ENCODE measurements at regions not wholly inside any gene's neighbourhood (a gene's known extent, or its start where the extent isn't known, plus 50 kb on each side); places are given as distances from the start of the nearest gene placed in this dataset.

GRCh38 chr10:10204415-10204814 is 813.3 kb upstream of the CELF2 start:
- TF ChIP-seq SPI1 (IDR thresholded peaks at IDR 0.05; ENCODE audit: borderline replicate concordance, low read depth) (no peak), REST (IDR thresholded peaks at IDR 0.05; ENCODE audit: insufficient replicate concordance, low read depth) (no peak), POLR2AphosphoS5 (IDR thresholded peaks at IDR 0.05; ENCODE audit: low read depth) (no peak), GABPA (IDR thresholded peaks at IDR 0.05; ENCODE audit: low read depth) (no peak), CTCF (IDR thresholded peaks at IDR 0.05; ENCODE audit: insufficient read depth, low read length) (no peak)

GRCh38 chr10:10205906-10206305 is 811.8 kb upstream of the CELF2 start:
- TF ChIP-seq REST (IDR thresholded peaks at IDR 0.05; ENCODE audit: insufficient replicate concordance, low read depth) = no peak
- TF ChIP-seq CTCF (IDR thresholded peaks at IDR 0.05; ENCODE audit: insufficient read depth, low read length) = no peak
- no peak for TF ChIP-seq POLR2AphosphoS5 (IDR thresholded peaks at IDR 0.05; ENCODE audit: low read depth)
- no peak for TF ChIP-seq SPI1 (IDR thresholded peaks at IDR 0.05; ENCODE audit: borderline replicate concordance, low read depth)
- TF ChIP-seq GABPA (IDR thresholded peaks at IDR 0.05; ENCODE audit: low read depth) = no peak
- no peak overlapping the region for H3K27ac ChIP-seq (replicated peaks)
- no peaks in the 10 kb centered on the region for H3K27me3 ChIP-seq (ENCODE audit: insufficient read depth, poor library complexity, severe bottlenecking)
- DNase-seq (ENCODE audit: low read depth in 1 of 2, low spot score in 1 of 2) = no peak
- no peak overlapping the region for H3K4me3 ChIP-seq (replicated peaks; ENCODE audit: insufficient read depth, low read length)

More at GRCh38 chr10:10204415-10204814, 813.3 kb upstream of the CELF2 start:
- no peak for DNase-seq (ENCODE audit: low read depth in 1 of 2, low spot score in 1 of 2)
- H3K27ac ChIP-seq (replicated peaks) = no peak overlapping the region
- H3K27me3 ChIP-seq (ENCODE audit: insufficient read depth, poor library complexity, severe bottlenecking) = no peaks in the 10 kb centered on the region
- H3K4me3 ChIP-seq (replicated peaks; ENCODE audit: insufficient read depth, low read length) = no peak overlapping the region

GRCh38 chr10:10207538-10207937 is 810.1 kb upstream of the CELF2 start:
- H3K27me3 ChIP-seq (ENCODE audit: insufficient read depth, poor library complexity, severe bottlenecking) = no peaks in the 10 kb centered on the region
- no peak overlapping the region for H3K27ac ChIP-seq (replicated peaks)
- no peak for DNase-seq (ENCODE audit: low read depth in 1 of 2, low spot score in 1 of 2)
- no peak overlapping the region for H3K4me3 ChIP-seq (replicated peaks; ENCODE audit: insufficient read depth, low read length)
- TF ChIP-seq CTCF (IDR thresholded peaks at IDR 0.05; ENCODE audit: insufficient read depth, low read length) (no peak), REST (IDR thresholded peaks at IDR 0.05; ENCODE audit: insufficient replicate concordance, low read depth) (no peak)

Data from HL-60 (cell line).